Activated naive CD8-positive, alpha-beta T cell (primary cell): ENCODE measurements at regions not wholly inside any gene's neighbourhood (a gene's known extent, or its start where the extent isn't known, plus 50 kb on each side); places are given as distances from the start of the nearest gene placed in this dataset.

Experiments used
- H3K27ac Mint-ChIP-seq: one replicate; pipeline ENCODE4 v1.8.0; 2021; ENCODE audit warnings: mixed read lengths
- H3K27me3 Mint-ChIP-seq: one replicate; pipeline ENCODE4 v1.8.0; 2021; ENCODE audit warnings: mixed read lengths
- H3K36me3 Mint-ChIP-seq: one replicate; pipeline ENCODE4 v1.8.0; 2021; ENCODE audit warnings: mixed read lengths
- H3K4me1 Mint-ChIP-seq: one replicate; pipeline ENCODE4 v1.8.0; 2021; ENCODE audit warnings: low read depth, mixed read lengths
- H3K4me3 Mint-ChIP-seq: one replicate; pipeline ENCODE4 v1.8.0; 2021; ENCODE audit warnings: mild to moderate bottlenecking, mixed read lengths
- H3K9me3 Mint-ChIP-seq: one replicate; pipeline ENCODE4 v1.8.0; 2021; ENCODE audit warnings: low read depth, mixed read lengths

- Mint-ChIP-seq H3K36me3 (no peaks in the 10 kb centered on the region), H3K9me3 (no peaks in the 10 kb centered on the region), H3K27ac (no peak overlapping the region), H3K27me3 (no peaks in the 10 kb centered on the region), H3K4me1 (no peaks in the 10 kb centered on the region), H3K4me3 (no peak overlapping the region)
Measured at GRCh38 chr4:164440199-164440598, 313.7 kb upstream of the SMIM31 start.

- no peaks in the 10 kb centered on the region for H3K27me3 Mint-ChIP-seq
- no peaks in the 10 kb centered on the region for H3K9me3 Mint-ChIP-seq
- no peaks in the 10 kb centered on the region for H3K36me3 Mint-ChIP-seq
- no peak overlapping the region for H3K27ac Mint-ChIP-seq
- no peaks in the 10 kb centered on the region for H3K4me1 Mint-ChIP-seq
- no peak overlapping the region for H3K4me3 Mint-ChIP-seq
Measured at GRCh38 chr4:164441109-164441508, 312.8 kb upstream of the SMIM31 start.

- Mint-ChIP-seq H3K27ac (no peak overlapping the region), H3K4me3 (no peak overlapping the region), H3K27me3 (no peaks in the 10 kb centered on the region), H3K36me3 (no peaks in the 10 kb centered on the region), H3K4me1 (no peaks in the 10 kb centered on the region), H3K9me3 (no peaks in the 10 kb centered on the region)
Measured at GRCh38 chr4:164442180-164442579, 311.8 kb upstream of the SMIM31 start.

GRCh38 chr4:164446516-164446915 is 307.4 kb upstream of the SMIM31 start:
- Mint-ChIP-seq H3K4me1 (no peaks in the 10 kb centered on the region), H3K27ac (no peak overlapping the region), H3K4me3 (no peak overlapping the region), H3K27me3 (no peaks in the 10 kb centered on the region), H3K9me3 (no peaks in the 10 kb centered on the region), H3K36me3 (no peaks in the 10 kb centered on the region)

GRCh38 chr4:164461901-164462300 is 292.0 kb upstream of the SMIM31 start:
- H3K27ac Mint-ChIP-seq: no peak overlapping the region
- no peaks in the 10 kb centered on the region for H3K27me3 Mint-ChIP-seq
- no peaks in the 10 kb centered on the region for H3K9me3 Mint-ChIP-seq
- H3K36me3 Mint-ChIP-seq: no peaks in the 10 kb centered on the region
- no peaks in the 10 kb centered on the region for H3K4me1 Mint-ChIP-seq
- H3K4me3 Mint-ChIP-seq: no peak overlapping the region

- H3K4me1 Mint-ChIP-seq: no peaks in the 10 kb centered on the region
- H3K27ac Mint-ChIP-seq: no peak overlapping the region
- no peaks in the 10 kb centered on the region for H3K9me3 Mint-ChIP-seq
- no peaks in the 10 kb centered on the region for H3K36me3 Mint-ChIP-seq
- H3K27me3 Mint-ChIP-seq: no peaks in the 10 kb centered on the region
- H3K4me3 Mint-ChIP-seq: no peak overlapping the region
Measured at GRCh38 chr4:164462471-164462870, 291.5 kb upstream of the SMIM31 start.

- H3K36me3 Mint-ChIP-seq: no peaks in the 10 kb centered on the region
- H3K9me3 Mint-ChIP-seq: no peaks in the 10 kb centered on the region
- no peaks in the 10 kb centered on the region for H3K27me3 Mint-ChIP-seq
- H3K4me3 Mint-ChIP-seq: no peak overlapping the region
- no peak overlapping the region for H3K27ac Mint-ChIP-seq
- no peaks in the 10 kb centered on the region for H3K4me1 Mint-ChIP-seq
Measured at GRCh38 chr4:164464313-164464712, 289.6 kb upstream of the SMIM31 start.

- H3K27ac Mint-ChIP-seq: no peak overlapping the region
- no peaks in the 10 kb centered on the region for H3K4me1 Mint-ChIP-seq
- no peak overlapping the region for H3K4me3 Mint-ChIP-seq
- H3K36me3 Mint-ChIP-seq: no peaks in the 10 kb centered on the region
- H3K9me3 Mint-ChIP-seq: no peaks in the 10 kb centered on the region
- H3K27me3 Mint-ChIP-seq: no peaks in the 10 kb centered on the region
Measured at GRCh38 chr4:164467493-164467892, 286.4 kb upstream of the SMIM31 start.

- Mint-ChIP-seq H3K27ac (no peak overlapping the region), H3K4me1 (no peaks in the 10 kb centered on the region), H3K27me3 (no peaks in the 10 kb centered on the region), H3K36me3 (no peaks in the 10 kb centered on the region), H3K4me3 (no peak overlapping the region), H3K9me3 (no peaks in the 10 kb centered on the region)
Measured at GRCh38 chr4:164481306-164482091, 272.4 kb upstream of the SMIM31 start.

GRCh38 chr4:164482092-164482404 is 271.9 kb upstream of the SMIM31 start:
- H3K9me3 Mint-ChIP-seq: no peaks in the 10 kb centered on the region
- no peaks in the 10 kb centered on the region for H3K27me3 Mint-ChIP-seq
- H3K4me1 Mint-ChIP-seq: no peaks in the 10 kb centered on the region
- H3K27ac Mint-ChIP-seq: no peak overlapping the region
- no peaks in the 10 kb centered on the region for H3K36me3 Mint-ChIP-seq
- no peak overlapping the region for H3K4me3 Mint-ChIP-seq

- Mint-ChIP-seq H3K27ac (no peak overlapping the region), H3K4me3 (no peak overlapping the region), H3K27me3 (no peaks in the 10 kb centered on the region), H3K9me3 (no peaks in the 10 kb centered on the region), H3K36me3 (no peaks in the 10 kb centered on the region), H3K4me1 (no peaks in the 10 kb centered on the region)
Measured at GRCh38 chr4:164482758-164483157, 271.2 kb upstream of the SMIM31 start.

- no peak overlapping the region for H3K4me3 Mint-ChIP-seq
- no peaks in the 10 kb centered on the region for H3K4me1 Mint-ChIP-seq
- no peaks in the 10 kb centered on the region for H3K27me3 Mint-ChIP-seq
- no peaks in the 10 kb centered on the region for H3K36me3 Mint-ChIP-seq
- H3K9me3 Mint-ChIP-seq: no peaks in the 10 kb centered on the region
- no peak overlapping the region for H3K27ac Mint-ChIP-seq
Measured at GRCh38 chr4:164483711-164484110, 270.2 kb upstream of the SMIM31 start.

- Mint-ChIP-seq H3K4me1 (no peaks in the 10 kb centered on the region), H3K27me3 (no peaks in the 10 kb centered on the region), H3K36me3 (no peaks in the 10 kb centered on the region), H3K9me3 (no peaks in the 10 kb centered on the region), H3K4me3 (no peak overlapping the region), H3K27ac (no peak overlapping the region)
Measured at GRCh38 chr4:164484551-164484950, 269.4 kb upstream of the SMIM31 start.

GRCh38 chr4:164485136-164485535 is 268.8 kb upstream of the SMIM31 start:
- H3K4me1 Mint-ChIP-seq: no peaks in the 10 kb centered on the region
- no peak overlapping the region for H3K27ac Mint-ChIP-seq
- H3K9me3 Mint-ChIP-seq: no peaks in the 10 kb centered on the region
- no peaks in the 10 kb centered on the region for H3K27me3 Mint-ChIP-seq
- H3K4me3 Mint-ChIP-seq: no peak overlapping the region
- H3K36me3 Mint-ChIP-seq: no peaks in the 10 kb centered on the region

GRCh38 chr4:164488114-164488513 is 265.8 kb upstream of the SMIM31 start:
- no peaks in the 10 kb centered on the region for H3K27me3 Mint-ChIP-seq
- no peak overlapping the region for H3K4me3 Mint-ChIP-seq
- no peaks in the 10 kb centered on the region for H3K4me1 Mint-ChIP-seq
- peaks cover 7% of the 10 kb centered on the region for H3K9me3 Mint-ChIP-seq
- no peak overlapping the region for H3K27ac Mint-ChIP-seq
- no peaks in the 10 kb centered on the region for H3K36me3 Mint-ChIP-seq

GRCh38 chr4:164501074-164501473 is 252.9 kb upstream of the SMIM31 start:
- no peak overlapping the region for H3K27ac Mint-ChIP-seq
- no peaks in the 10 kb centered on the region for H3K4me1 Mint-ChIP-seq
- H3K9me3 Mint-ChIP-seq: peaks cover 4% of the 10 kb centered on the region
- H3K36me3 Mint-ChIP-seq: no peaks in the 10 kb centered on the region
- no peak overlapping the region for H3K4me3 Mint-ChIP-seq
- H3K27me3 Mint-ChIP-seq: no peaks in the 10 kb centered on the region
